GM18517 (cell line): ENCODE measurements at regions not wholly inside any gene's neighbourhood (a gene's known extent, or its start where the extent isn't known, plus 50 kb on each side); places are given as distances from the start of the nearest gene placed in this dataset.
"Not testable (repeated sequence)": the region's sequence is repeated elsewhere in the genome, so short reads cannot be mapped to it uniquely, and the experiment has no call there.

Experiments used
- ATAC-seq: cut with Tn5 transposase; IDR thresholded peaks from one replicate; pipeline ENCODE4 v1.9.1; 2021; ENCODE audit warnings: mild to moderate bottlenecking, moderate library complexity; ENCODE audit not compliant: unreplicated experiment

GRCh38 chr13:86569119-86569518, 769.9 kb upstream of the SLITRK6 start:
- ATAC-seq: no peak

GRCh38 chr13:86569974-86570373, 770.8 kb upstream of the SLITRK6 start:
- ATAC-seq: no peak

DNA sequence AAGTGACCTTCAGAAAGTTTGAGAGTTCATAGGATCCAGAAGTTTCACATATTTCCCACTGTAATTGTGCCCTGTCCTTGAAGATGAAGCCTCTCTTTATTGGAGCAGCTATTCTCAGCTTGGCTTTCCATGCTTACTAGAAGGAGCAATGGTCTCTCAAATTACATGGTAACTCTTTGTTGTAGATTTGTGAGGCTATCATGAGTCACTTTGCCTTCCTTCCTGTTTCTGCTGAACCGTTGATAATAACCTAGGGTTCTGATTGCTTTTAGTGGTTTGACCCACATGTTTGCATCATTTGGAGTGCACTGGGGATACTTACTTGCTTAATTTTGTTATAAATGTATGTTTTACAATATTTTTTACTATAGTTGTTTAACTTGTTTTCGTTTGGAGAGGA, 772.9 kb upstream of the SLITRK6 start:
- no peak for ATAC-seq

DNA sequence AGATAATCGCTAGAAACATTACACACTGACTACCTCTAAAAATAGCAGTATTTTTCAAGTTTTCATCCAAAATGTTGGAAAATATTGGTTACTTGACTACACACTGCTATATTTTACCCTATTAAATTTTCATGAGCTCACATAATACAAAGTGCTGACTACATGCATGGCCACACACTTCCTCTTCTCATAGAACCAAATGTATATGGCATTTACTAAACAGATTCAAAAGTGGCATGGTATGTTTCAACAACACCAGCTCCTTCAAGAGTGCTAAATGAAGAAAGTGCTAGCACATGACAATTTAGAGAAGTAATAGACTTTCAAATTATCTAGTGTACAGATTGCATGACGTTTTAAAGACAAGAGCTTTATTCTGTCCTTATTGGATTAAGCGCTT, 780.4 kb upstream of the SLITRK6 start:
- ATAC-seq: no peak

- ATAC-seq: no peak
Observed at GRCh38 chr13:86581706-86582105, 782.5 kb upstream of the SLITRK6 start.

DNA sequence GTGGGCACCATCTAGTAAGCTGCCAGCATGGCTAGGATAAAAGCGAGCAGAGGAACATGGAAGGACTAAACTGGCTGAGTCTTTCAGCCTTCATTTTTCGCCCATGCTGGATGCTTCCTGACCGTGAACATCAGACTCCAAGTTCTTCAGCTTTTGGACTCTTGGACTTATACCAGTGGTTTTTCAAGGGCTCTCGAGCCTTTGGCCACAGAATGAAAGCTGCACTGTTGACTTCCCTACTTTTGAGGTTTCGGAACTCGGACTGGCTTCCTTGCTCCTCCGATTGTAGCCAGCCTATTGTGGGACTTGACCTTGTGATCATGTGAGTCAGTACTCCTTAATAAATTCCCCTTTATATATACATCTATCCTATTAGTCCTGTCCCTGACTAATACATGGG, 785.1 kb upstream of the SLITRK6 start:
- ATAC-seq: no peak

GRCh38 chr13:86585835-86586234, 786.6 kb upstream of the SLITRK6 start:
- no peak for ATAC-seq

GRCh38 chr13:86591862-86592261, 792.6 kb upstream of the SLITRK6 start:
- ATAC-seq: no peak

DNA sequence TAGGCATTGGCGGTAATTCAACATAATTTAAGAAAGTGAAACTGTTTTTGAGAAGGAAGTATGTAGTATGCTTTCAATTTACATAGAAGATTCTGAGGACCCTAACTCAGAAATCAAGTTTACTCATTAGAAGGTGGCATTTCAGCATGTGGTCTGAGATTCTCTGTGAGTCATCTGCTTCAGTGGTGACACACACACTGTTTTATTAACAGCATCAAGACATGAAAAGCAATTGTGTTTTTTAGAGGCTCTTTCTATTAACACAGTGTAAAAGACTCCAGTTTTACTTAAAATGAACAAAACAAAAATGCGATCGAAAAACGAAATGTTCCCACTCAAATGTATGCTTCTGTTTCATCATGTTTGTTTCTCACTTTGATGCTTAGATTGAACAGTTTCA, 802.1 kb upstream of the SLITRK6 start:
- ATAC-seq: no peak

GRCh38 chr13:86606264-86606663, 807.0 kb upstream of the SLITRK6 start:
- no peak for ATAC-seq

GRCh38 chr13:86608701-86609100, 809.5 kb upstream of the SLITRK6 start:
- ATAC-seq: no peak

- ATAC-seq: no peak
Observed at GRCh38 chr13:86633346-86633745, 834.1 kb upstream of the SLITRK6 start.

GRCh38 chr13:86651171-86651570, 852.0 kb upstream of the SLITRK6 start:
- not testable (repeated sequence) for ATAC-seq

DNA sequence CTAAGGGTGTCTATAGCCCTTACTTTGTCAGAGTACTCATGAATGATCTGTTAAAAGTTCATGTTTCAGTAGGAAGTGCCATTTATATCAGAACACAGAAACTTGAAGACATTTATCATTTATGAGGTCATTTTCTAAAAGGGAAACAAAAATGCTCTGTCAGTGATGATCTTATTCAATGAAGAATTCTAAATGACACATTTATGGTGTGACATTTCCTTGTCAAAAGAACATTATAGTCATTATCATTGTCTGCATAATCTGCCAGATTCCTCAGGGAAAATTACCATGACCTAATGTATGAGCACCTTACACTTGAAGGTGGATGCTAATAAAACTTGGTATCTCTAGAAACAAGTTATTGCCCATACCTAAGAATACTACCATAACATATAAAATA, 853.8 kb upstream of the SLITRK6 start:
- no peak for ATAC-seq

- ATAC-seq: no peak
Observed at GRCh38 chr13:86655561-86655960, 856.3 kb upstream of the SLITRK6 start.

DNA sequence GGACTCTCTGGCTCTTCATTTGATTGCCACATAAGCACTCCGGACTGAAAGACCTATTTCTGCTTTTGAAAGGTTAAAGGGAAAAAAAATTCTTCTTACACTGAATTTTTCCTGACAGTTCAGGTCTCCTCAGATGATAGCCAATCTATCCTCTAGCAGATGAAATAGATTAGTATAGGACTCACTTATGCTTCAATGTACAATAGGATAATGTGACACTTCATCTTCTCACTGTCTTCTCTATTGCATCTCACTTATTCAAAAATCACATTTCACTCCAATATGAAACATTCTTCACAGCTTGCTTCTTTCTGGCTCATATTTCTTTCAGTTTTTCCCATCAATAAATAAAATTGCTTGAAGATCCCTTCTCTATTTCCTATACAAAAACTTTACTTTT, 860.9 kb upstream of the SLITRK6 start:
- ATAC-seq: no peak

DNA sequence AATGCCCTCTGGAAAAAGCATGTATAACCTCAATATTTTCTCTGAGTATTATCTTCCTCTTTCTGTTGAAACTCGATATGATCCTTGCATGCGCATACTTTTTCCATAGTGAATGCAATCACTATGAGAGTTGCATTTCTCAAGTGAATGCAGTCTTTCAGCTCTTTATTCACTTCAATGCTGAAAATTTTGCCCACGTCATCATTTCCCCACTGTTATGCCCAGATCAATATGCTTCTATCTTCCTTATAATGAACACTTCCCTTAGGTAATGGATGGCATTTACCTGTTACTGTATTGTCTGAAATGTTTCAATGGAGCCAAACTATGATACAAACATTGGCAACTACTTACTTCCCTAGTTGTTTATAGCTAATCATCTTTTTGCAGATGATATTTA, 866.6 kb upstream of the SLITRK6 start:
- ATAC-seq: no peak

DNA sequence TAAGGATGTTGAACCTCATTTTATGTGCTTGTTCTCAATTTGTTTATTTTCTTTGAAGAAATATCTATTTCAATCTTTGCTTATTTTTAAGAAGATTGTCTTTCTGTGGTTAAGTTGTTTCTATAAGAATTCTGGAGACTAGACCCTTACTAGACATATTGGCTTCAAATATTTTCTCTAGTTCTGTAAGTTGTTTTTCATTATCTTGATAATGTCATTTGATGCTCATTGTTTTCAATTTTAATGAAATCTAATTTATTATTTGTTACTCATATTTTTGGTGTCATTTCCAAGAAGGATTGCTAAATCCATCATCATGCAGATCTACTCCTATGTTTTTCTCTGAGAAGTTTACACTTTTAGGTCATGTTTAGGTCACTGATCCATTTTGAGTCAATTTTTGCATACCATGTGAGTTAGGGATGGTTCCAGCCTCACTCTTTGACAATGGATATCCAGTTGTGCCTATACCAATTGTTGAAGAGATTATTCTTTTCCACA, 874.8 kb upstream of the SLITRK6 start:
- no peak for ATAC-seq

DNA sequence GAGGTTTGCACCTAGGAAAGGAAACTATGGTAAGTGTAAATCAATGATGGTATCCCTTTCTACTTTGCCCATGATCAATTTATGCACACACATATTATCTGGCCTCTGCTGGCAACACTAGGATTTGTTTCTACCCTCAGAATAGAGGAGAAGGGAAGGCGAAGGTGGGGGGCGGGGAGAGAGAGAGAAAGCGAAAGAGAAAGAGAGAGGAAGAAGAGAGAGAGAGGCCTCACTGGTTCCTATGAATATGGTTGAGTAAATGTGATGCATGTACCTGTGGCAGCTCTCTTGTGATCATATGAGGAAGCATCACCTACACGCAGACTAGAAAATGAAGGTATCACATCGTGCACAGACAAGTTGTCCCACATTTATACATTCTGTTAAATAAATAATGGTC, 882.0 kb upstream of the SLITRK6 start:
- no peak for ATAC-seq

GRCh38 chr13:86684402-86684801, 885.2 kb upstream of the SLITRK6 start:
- no peak for ATAC-seq

GRCh38 chr13:86689911-86690310, 890.7 kb upstream of the SLITRK6 start:
- no peak for ATAC-seq

DNA sequence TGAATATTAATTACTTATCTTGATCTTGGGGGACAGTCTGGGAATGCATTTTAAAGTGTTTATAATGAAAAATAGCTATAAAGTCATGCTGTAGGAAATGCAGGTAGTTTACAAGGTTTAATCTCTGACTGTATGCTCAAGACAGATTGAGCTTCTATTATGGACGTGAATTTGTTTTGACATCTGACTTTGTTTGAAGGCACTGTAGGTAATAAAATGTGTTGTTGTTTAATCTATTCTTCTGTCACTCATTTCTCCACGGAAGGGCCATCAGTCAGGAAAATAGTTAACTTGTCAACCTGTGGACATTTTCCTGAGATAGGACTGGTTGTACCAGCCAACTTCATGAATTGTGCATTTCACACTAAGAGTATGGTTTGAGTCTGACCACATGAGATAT, 893.1 kb upstream of the SLITRK6 start:
- ATAC-seq: no peak

GRCh38 chr13:86710013-86710412, 910.8 kb upstream of the SLITRK6 start:
- no peak for ATAC-seq

DNA sequence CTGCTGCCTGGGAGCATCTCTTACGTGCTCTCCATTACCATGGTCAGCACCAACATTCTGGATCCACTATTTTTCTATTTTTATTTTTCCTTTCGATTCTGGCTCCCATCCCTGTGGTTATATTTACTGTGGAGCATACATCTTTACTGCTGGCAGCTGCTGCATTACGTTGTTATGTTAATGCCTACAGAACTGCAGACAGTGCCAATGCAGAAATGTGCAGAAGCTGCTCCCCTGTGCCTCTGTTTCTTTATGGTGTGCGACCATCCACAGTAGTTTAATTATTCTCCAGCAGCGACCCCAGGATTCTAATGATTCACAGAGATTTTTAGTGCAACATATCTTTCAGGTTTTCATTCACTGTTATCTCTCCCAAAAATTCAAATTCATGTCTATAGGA, 911.7 kb upstream of the SLITRK6 start:
- ATAC-seq: no peak
